Kidney epithelial cell (primary cell): ENCODE measurements at regions not wholly inside any gene's neighbourhood (a gene's known extent, or its start where the extent isn't known, plus 50 kb on each side); places are given as distances from the start of the nearest gene placed in this dataset.

Experiments
- DNase-seq: peaks from one replicate; pipeline ENCODE4 v3.0.0-alpha.2; 2010; ENCODE audit warnings: low read depth
- H3K27me3 ChIP-seq: 2 replicates; pipeline ENCODE4 v1.6.0; 2011; ENCODE audit warnings: low read length; ENCODE audit not compliant: control insufficient read depth, insufficient read depth
- H3K36me3 ChIP-seq: 2 replicates; pipeline ENCODE4 v1.5.1; 2011; ENCODE audit warnings: low read length; ENCODE audit not compliant: control insufficient read depth, insufficient read depth
- H3K4me3 ChIP-seq: 2 replicates; pipeline ENCODE4 v1.5.1; 2011; ENCODE audit warnings: low read depth, mild to moderate bottlenecking, control low read depth, low read length
- TF ChIP-seq, protein P1 (sequence below): IDR thresholded peaks from 2 replicates; pipeline ENCODE4 v1.5.1; 2011; ENCODE audit warnings: mild to moderate bottlenecking, moderate library complexity, low read length, control low read depth, inconsistent platforms; ENCODE audit not compliant: insufficient read depth, poor library complexity, severe bottlenecking

- no peak for DNase-seq
- TF ChIP-seq, protein P1, sequence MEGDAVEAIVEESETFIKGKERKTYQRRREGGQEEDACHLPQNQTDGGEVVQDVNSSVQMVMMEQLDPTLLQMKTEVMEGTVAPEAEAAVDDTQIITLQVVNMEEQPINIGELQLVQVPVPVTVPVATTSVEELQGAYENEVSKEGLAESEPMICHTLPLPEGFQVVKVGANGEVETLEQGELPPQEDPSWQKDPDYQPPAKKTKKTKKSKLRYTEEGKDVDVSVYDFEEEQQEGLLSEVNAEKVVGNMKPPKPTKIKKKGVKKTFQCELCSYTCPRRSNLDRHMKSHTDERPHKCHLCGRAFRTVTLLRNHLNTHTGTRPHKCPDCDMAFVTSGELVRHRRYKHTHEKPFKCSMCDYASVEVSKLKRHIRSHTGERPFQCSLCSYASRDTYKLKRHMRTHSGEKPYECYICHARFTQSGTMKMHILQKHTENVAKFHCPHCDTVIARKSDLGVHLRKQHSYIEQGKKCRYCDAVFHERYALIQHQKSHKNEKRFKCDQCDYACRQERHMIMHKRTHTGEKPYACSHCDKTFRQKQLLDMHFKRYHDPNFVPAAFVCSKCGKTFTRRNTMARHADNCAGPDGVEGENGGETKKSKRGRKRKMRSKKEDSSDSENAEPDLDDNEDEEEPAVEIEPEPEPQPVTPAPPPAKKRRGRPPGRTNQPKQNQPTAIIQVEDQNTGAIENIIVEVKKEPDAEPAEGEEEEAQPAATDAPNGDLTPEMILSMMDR = no peak
- Histone ChIP-seq H3K27me3 (no peaks in the 10 kb centered on the region), H3K4me3 (no peak overlapping the region), H3K36me3 (no peaks in the 10 kb centered on the region)
These were observed 233.0 kb upstream of the SATB1 start for GRCh38 chr3:18657858-18658820.

DNA sequence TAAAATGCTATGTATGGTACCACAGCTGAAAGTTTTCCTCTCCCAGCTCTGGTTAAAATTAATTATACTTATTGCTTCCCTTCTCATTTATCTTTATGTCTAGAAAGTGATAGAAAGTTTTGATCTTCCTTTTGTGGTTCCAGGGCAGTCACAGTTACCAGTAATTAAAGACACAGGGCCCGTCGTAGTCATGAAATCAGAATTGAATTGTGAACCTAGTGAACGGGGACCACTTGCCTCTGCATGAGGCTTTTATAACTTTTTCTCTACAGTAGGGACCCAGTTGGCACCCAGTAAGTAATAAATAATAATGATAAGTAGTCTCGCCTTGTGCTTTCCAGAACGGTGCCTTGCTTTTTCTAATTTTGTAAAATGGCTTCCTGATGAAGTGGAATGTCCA lies 231.7 kb upstream of the SATB1 start:
- no peak for DNase-seq

DNA sequence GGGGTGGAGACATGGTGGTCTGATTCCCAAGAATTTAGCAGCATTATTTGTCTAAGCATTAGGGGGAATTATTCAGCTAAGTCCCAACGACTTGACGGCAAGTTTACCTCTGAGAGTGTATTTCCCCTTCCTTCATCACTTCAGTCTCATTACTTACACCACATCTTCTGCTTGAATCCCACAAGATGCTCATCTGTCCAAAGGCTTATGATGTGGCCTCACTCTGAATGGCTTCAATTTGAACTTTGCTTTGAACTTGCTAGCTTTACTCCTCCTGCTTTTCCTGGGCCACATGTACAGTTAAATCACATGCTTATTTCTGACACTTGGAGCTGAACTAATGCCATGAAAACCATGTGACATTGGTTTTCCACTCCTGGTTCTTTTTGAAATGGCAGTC lies 231.3 kb upstream of the SATB1 start:
- no peak for DNase-seq
- H3K4me3 ChIP-seq = no peak overlapping the region
- TF ChIP-seq, protein P1 = no peak
- H3K27me3 ChIP-seq = no peaks in the 10 kb centered on the region
- no peaks in the 10 kb centered on the region for H3K36me3 ChIP-seq

More for the DNA sequence above, 231.7 kb upstream of the SATB1 start:
- H3K27me3 ChIP-seq = no peaks in the 10 kb centered on the region
- no peak overlapping the region for H3K4me3 ChIP-seq
- TF ChIP-seq, protein P1 = no peak
- no peaks in the 10 kb centered on the region for H3K36me3 ChIP-seq

- H3K36me3 ChIP-seq = no peaks in the 10 kb centered on the region
- TF ChIP-seq, protein P1 = no peak
- no peak overlapping the region for H3K4me3 ChIP-seq
- DNase-seq = no peak
- no peaks in the 10 kb centered on the region for H3K27me3 ChIP-seq
These were observed 230.7 kb upstream of the SATB1 start for GRCh38 chr3:18655827-18656226.

DNA sequence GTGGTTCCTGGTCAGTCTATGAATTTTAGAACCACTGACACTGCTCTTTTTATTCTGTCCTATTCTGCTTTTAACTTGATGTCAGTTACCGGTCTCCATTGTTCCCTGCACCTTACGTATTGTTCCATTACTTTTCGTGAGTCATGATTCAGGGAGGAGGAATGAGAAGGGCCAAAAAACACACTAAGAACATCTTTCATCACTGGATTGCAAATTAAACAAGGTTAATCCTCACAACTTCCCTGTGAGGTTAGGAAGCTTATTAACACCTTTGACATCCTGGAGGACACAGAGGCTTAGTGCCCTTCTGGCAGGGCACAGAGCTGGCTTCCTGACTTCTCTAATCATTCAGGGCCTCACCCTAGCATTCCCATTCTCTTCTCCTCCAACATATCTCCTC lies 227.6 kb upstream of the SATB1 start:
- Histone ChIP-seq H3K27me3 (no peaks in the 10 kb centered on the region), H3K4me3 (no peak overlapping the region), H3K36me3 (no peaks in the 10 kb centered on the region)
- no peak for DNase-seq
- TF ChIP-seq, protein P1 = no peak
